GM21529 (cell line): ENCODE measurements at regions not wholly inside any gene's neighbourhood (a gene's known extent, or its start where the extent isn't known, plus 50 kb on each side); places are given as distances from the start of the nearest gene placed in this dataset.

Source experiments
- ATAC-seq: cut with Tn5 transposase; IDR thresholded peaks from one replicate; pipeline ENCODE4 v1.9.1; 2021; ENCODE audit not compliant: unreplicated experiment

DNA sequence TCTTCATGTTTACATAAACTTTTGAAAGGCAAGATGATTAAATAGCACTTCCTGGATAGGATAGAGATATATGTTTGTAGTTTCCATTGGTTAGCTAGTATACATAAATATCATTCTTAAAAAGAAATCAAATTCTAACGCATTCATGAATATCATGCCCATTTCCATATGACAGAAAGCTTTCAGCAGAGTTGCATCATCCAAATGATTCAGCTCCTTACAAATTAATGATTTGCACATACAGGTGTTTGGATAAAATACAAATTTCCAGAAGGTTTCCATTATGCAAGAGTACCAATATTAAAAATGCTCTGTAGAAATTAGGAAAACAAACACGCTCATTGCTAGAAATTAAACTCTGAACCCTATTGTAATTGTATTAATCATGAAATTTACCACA, 264.4 kb downstream of the FOXG1 start:
- ATAC-seq, result no peak

DNA sequence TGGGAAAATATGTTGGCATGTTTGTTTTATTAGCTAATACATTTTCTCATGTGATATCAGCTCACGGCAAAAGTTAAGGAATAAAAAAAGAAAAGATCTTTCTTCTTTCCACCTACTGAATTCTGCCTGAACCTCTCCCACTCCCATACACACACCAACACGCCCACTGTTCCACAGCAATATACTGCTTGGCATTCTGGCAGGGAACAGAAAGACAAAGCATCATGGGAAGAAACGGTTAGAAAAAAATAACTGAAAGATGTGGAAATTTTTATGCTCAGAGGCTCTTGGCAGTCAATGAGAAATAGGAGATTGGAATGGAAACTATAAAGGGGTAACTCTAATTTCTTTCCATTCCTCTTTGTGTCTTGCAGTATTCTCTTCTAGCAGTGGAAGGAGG, 268.5 kb downstream of the FOXG1 start:
- no peak for ATAC-seq

DNA sequence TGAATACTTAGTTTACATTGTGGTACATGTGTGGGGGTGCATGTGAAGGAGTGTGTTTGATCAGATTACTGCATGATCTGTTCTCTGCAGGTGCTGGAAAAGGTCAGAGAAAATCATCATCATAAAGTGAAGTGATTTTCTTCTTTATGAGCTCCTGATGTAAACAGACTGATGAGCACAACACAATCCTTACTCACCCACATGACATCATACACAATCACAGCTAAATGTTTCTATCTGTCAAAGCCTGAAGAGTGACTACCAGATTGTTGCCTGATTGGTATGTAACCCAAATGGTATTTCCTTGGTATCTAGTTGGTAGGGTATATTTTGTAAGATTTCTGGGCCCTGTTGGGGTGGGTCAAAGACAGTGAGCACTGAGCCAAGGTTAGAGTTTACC, 270.8 kb downstream of the FOXG1 start:
- no peak for ATAC-seq

DNA sequence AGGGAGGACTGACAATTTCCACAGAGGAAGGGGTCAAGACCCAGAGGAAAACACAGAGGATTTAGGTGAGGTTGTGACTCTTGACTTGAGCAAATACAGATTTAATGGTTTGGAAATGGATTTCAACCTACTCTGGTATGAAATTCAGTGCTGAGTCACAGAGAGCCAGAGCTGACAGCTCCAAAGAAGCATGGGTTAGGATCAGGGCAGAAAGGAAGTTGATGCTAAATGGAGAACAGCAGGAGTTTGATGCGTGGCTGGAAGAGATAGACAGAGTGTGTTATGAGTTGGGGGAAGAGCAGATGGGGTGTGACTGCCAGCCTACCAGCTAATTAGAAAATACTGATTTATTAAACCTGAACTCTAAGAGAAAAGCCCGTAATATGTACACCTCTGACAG, 272.6 kb downstream of the FOXG1 start:
- no peak for ATAC-seq

DNA sequence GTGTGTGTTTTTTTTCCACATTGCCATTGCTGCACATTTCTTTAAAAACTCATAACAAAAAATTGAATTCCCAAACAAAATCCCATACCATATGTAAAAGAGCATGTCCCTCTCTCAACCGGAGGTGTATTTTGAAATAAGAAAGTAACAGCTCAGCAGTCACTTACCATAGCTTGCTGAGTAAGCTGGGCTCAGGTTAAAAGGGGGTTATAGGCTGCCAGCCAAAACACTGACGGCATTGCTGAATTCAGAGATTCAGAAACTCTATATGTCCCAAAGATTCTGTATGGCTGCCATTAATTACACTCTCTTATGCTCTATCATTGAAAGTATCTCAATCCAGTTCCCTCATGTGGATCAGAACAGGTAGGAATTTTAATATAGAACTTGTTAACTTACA, 276.0 kb downstream of the FOXG1 start:
- no peak for ATAC-seq

DNA sequence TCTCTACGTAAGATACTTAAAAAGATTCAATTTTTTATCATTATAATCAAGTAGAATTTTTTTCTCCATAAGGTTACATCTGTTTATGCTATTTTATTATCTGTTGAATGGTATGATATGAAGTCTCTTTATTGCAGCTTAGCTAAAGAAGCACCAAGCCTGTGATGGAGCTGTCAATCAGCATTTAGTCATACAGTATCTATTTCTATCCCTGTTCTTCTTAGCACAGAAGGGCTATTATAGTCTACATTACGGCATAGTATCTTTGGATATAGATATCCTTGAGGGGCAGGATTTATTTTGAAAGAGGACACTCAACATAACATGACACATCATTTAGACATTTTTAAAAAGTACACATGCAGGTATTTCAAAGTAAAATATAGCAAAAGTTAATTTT, 277.1 kb downstream of the FOXG1 start:
- ATAC-seq, result no peak

DNA sequence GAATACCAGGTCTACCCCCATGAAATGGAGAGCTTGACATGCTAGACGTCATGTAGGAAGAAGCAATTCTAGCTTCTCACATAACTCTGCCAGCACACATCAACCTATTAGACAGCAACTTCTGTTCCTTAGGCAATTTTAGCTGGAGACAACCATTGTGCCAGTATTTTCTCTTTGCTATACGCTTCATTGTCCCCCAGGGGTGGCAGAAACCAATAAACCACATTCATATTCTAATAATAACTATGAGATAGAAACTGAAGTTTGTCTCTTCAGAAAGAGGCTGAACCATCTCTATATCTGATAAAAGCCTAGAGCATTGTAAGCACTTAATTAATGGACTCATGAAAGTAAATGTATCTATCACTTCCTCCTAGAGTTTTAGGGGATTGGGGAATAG, 278.6 kb downstream of the FOXG1 start:
- ATAC-seq, result no peak

DNA sequence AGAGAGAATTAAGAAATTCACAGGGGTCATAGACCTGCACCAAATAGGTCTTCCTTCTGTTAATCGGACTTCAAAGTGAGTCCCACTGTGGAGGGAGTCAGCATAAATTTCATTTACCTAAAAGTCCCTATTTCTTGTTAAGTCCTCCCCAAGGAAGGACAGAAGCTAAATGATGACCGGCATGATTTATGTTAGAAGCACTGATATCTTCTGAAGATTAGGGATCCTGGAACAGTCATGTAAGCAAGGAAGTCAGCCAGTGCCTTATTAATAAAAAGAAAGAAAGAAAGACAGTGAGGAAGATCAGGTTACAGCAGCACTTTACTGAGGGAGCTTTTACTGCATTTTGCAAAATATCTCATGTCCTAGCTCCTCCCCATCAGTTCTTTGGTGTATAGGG, 287.5 kb downstream of the FOXG1 start:
- ATAC-seq, result no peak

DNA sequence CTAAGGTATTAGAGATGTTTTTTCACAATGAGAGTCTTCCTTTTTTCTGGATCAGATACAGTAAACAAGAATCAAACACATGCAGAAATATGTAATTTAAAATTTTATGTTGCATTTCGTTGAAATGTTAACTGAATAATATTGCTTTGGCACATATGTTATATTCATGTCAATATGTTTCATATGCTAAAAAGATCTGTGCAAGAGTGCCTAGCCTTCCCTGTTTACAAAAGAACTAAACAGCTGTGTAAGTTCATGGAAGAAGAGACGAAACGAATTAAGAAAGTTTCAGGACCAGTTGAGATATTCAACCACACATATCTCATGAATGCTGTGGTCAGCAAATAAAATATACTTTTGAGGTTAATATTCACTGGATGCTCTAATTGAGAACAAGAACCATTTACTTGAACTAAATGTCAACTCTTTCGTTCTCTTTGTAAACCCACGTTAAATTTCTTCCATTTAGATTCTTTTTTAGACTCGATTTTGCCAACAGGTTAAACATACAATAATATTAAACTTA, 289.5 kb downstream of the FOXG1 start:
- no peak for ATAC-seq

DNA sequence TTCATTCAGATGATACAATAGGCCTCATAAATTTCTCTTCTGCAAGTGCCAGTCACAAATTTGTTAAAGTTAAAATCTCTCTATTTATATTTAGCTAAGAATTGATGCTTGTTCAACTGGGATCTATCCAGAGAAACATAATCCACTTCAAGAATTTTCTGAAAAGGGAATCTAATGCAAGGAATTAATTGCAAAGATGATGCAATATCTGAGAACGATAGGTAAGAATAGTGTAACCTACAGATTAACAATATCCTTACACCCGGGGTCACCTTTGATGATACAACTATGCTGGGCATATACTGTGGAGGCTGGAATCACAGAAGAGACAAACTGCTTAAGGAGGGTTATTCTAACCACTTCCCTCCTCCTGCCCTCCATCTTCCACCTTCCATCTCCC, 295.1 kb downstream of the FOXG1 start:
- ATAC-seq, result no peak

DNA sequence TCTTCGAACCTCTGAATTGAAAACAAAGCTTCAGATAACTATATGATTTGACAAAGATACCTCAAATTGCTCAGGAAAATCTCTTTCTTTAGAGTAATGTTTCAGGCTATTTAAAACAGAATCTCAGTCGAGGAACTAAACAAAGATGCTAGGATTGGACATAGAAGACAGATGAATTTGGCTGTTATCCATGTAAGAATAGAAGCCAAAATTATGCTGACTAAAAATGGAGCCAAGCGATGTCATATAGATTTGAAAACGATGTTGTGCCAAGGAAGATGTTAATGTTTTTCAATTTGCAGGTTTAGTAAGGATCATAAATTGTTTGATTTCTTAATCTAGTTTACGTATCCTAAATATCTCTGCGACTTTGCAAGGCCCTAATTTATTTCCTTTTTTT, 295.9 kb downstream of the FOXG1 start:
- ATAC-seq, result no peak

DNA sequence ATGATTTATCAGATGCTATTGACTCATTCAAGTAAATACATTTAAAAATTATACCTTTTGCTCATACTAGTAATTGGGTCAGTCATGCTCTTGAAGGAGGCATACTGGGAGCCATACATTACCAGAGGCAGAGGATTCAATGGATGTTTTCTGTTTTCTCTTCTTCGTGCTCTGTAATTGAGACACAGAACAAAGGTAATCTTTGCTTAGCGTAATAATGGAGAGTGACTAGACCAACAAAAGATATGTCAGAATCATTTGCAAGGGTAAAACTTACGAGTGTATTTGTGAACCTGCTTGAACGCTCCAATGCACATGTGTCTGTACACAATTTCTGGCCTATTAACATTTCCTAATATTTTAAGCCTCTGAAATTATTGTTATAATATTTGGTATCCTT, 296.4 kb downstream of the FOXG1 start:
- ATAC-seq, result no peak

DNA sequence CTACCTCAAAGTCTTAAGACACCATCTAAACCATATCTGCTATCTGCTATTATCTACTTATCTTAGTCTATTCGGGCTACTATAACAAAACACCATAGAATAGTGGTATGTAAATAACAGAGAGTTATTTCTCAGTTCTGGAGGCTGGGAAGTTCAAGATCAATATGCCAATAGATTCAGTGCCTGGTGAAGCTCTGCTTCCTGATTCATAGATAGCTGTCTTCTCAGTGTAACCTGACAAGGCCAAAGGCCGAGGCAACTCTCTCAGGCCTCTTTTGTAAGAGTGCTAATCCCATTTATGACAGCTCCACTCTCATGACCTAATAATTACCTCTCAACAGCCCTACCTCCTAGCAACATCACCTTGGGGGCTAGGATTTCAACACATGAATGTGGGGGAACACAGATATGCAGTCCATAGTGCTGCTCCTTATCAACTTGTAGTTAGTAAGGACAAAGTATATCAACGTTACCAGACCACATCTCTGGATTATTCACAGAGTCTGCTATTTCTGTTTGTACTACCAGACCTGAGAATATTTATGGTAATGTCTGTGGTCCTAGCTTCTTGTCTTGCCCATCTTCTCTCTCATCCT, 297.8 kb downstream of the FOXG1 start:
- no peak for ATAC-seq

DNA sequence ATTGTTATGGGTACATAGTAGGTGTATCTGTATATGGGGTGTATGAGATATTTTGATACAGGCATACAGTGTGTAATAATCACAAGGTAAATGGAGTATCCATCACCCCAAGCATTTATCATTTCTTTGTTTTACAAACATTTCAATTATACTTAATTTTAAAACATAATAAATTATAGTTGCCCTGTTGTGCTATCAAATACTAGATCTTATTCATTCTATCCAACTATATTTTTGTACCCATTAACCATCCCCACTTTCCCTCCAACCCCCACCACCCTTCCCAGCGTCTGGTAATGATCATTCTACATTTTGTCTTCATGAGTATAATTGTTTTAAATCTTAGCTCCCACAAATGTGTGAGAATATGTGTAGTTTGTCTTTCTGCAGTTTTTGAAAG, 302.6 kb downstream of the FOXG1 start:
- no peak for ATAC-seq

DNA sequence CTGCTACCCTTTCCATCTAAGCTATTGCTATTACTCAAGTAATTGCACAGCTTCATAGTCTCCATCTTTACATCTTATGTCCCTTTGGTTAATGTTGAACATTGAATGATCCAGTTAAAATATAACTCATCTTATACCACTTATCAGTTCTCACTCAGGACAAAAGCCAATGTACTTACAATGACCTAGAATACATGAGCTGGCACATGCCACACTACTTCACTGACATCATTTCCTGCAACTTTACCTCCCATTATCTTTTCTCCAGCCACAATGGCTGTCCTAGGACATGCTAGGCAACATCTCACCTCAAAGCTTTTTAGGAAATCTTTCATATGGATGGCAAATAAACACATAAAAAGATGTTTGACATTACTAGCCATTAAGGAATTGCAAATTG, 309.2 kb downstream of the FOXG1 start:
- no peak for ATAC-seq

DNA sequence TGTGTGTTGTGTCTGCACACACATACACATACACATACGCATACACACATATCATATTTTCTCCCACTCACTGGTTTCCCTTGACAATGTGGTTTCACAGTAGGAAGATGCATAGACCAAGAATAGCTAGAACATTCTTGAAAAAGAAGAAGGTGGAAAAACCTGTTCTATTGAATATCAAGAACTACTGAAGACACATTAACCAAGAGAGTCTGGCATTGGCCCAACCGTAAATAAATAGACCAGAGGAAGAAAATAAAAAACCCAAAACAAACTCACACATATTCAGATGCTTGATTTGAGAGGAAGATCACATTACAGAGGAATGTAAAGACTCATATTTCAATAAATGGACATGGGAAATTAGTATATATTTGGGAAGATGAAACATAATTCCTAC, 311.3 kb downstream of the FOXG1 start:
- no peak for ATAC-seq

DNA sequence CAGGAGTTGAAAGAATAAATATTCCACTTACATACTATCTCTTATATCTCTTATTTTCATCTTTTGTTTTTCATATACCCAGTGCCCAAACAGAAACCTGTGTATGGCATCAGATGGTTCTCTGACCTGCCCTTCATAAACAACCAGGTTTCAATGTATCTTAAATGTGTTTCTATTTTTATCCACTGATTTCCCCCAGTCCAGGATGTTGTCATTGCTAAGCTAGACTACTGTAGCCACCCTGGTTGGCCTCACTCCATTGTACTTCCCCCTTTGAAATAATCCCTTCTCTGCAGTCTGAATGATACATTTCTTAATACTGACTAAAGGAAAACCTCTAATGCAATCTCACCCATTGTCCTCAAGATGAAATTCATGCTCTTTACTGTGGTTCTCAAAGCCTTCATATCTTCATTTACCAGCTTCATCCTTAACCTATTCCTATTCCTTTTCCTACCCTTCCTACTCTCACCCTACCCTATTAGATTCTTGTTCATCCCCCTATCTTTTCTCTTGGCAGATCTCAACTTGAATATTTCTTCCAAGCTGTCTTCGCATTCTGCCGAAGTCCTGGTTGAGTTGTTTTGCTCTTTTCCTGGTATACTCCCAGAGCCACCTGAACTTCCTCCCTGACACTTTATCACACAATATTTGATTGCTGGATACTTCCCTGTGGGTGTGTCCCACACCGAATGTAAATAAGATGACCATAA, 312.4 kb downstream of the FOXG1 start:
- no peak for ATAC-seq

DNA sequence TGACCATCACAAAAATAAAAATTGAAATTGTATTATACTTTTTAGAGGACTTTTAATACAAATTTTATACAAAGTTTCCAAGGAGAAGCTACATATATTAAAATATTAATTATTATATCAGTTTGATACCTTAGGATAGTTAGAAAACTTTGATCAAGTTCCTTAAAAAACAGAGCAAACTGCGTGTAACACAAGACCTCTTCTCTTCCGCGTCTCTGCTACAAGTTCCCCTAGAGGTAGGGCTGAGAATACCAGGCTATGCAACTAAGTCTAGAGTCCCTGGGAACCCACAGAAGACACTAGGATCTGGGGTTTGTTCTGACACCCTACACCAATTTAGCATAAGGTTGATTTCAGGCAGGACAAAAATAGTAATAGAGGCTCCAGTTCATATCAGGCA, 319.0 kb downstream of the FOXG1 start:
- ATAC-seq, result no peak

DNA sequence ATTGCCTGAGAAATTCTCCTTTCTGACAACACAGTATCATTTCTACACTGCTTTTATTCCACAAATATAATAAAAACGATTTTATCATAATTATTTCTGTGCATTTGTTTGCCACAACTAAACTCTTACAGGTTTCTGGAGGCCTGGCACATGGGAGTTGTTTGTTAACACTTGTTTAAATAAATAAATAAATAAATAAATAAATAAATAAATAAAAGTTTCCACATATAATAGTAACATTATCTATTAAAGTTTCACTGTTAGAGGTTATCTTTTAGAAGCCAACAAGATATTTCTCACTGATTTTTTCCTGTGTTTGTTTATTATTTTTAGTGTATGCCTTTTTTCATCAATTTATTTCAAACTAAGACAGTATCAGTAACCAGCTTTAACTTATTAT, 323.3 kb downstream of the FOXG1 start:
- no peak for ATAC-seq

DNA sequence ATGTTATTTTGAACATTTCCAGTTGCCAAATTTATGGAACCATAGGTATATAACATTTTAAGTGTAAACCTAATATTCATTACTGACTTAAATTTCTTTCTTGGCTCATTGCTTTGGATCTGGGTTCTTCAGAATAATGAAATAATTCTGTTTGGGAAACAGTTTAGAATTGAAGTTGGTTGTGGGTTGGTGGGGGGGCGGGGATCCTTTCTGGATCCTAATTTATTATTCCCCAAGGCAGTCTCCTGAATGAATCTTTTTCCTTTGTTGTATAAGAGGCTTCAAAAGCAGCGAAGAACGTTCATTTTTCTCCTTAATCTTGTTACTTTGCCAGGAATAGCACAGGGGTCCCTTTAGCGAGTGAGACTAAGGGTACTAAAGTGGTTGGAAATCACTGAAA, 325.5 kb downstream of the FOXG1 start:
- ATAC-seq, result no peak

DNA sequence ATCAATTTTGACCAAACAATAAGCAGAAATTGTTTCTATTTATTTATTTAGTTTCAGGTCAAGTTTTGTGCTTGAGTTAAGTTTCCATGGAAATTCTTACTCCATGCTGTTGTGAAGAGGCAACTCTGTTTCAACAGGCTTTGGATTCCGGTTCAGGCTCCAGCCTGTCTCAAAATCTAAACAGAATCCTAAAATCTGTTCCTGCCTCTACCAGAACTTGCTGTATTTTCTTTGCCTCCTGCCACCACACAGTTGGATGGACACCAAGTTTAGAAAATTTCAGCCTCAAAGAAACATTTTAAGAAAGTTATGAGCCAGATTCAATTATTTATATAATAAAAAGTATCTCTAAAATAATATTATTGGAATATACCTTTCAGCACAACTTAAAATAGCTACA, 330.9 kb downstream of the FOXG1 start:
- ATAC-seq, result no peak

DNA sequence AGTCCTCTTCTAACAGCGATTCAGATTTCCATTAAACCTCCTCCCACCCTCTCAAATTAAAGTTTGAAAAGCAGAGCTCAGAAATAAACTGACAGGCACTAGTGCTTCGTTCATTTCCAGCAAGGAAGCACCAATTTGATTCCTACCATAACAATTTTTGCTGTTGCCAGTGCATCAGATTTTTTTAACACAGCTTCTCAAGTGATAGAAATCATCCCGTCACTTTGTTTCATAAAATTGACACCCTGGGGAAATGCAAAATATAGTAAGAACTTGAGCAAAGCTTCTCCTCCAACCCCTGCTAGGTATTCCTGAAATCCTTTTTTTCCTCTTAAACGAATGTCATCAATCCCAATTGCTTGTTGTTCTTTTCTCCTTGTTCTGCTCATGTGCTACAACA, 332.1 kb downstream of the FOXG1 start:
- no peak for ATAC-seq

DNA sequence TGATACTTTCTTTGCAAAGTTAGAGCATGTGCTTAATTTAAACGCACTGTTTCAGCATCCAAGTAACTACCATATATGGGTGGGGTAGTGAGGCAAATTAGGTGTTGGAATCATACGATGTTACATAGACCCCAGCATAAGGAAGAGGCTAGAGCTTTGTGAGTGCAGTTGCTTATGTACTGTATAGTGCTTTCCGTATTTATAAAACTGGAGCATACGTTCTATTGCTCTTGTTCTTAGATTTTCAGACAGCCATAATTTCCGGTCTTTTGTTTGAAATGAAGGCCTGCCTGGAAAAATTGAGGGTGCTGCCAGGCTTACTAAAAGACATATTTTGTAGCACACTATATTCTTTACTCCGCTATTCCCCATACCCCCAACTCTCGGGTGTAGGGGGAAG, 335.7 kb downstream of the FOXG1 start:
- no peak for ATAC-seq
